HG02678 (cell line): ENCODE measurements at regions not wholly inside any gene's neighbourhood (a gene's known extent, or its start where the extent isn't known, plus 50 kb on each side); places are given as distances from the start of the nearest gene placed in this dataset.
"Not testable (repeated sequence)": the region's sequence is repeated elsewhere in the genome, so short reads cannot be mapped to it uniquely, and the experiment has no call there.

Experiments
- ATAC-seq: cut with Tn5 transposase; IDR thresholded peaks from one replicate; pipeline ENCODE4 v1.9.1; 2021; ENCODE audit warnings: mild to moderate bottlenecking, moderate library complexity; ENCODE audit not compliant: unreplicated experiment

- no peak for ATAC-seq
These were observed 897.7 kb downstream of the KCNA4 start for GRCh38 chr11:29119116-29119515.

DNA sequence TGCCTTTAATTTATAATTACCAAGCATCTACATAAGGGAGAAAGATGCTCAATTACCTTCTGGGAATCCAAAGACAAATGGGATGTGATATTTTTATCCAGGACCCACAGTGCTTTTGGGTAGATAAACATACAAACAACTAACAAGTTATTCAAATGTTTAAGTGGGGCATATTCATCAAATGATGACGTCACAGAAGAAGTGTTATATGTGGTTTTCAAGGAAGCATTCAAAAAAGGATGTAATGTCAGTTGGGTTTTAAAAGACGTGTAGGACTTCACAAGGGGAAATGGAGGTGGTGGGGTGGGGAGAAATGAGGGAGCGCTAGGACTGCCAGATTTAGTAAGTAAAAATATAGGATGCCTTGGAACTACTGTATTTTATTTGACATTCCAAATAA lies 915.9 kb downstream of the KCNA4 start:
- ATAC-seq = no peak

GRCh38 chr11:29095821-29096220 lies 921.0 kb downstream of the KCNA4 start:
- ATAC-seq = no peak

GRCh38 chr11:29093416-29094120 lies 923.3 kb downstream of the KCNA4 start:
- no peak for ATAC-seq

GRCh38 chr11:29087200-29087812 lies 929.5 kb downstream of the KCNA4 start:
- ATAC-seq = no peak

DNA sequence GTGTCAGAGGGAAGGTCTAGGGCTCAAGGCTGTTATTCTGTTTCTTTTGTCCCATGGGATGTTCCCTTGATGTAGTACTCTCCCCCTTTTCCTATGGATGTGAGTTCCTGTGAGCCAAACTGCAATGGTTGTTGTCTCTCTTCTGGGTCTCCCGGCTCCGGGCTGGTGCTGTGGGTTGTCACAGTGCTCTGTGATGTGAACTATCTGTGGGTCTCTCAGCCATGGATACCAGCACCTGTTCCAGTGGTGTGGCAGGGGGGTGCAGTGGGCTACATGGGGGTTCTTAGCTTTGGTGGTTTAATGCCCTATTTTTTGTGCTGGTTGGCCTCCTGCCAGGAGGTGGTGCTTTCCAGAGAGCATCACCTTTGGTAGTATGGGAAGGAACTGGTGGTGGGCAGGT lies 941.1 kb downstream of the KCNA4 start:
- no peak for ATAC-seq

- no peak for ATAC-seq
These were observed 953.0 kb downstream of the KCNA4 start for GRCh38 chr11:29063630-29064361.

DNA sequence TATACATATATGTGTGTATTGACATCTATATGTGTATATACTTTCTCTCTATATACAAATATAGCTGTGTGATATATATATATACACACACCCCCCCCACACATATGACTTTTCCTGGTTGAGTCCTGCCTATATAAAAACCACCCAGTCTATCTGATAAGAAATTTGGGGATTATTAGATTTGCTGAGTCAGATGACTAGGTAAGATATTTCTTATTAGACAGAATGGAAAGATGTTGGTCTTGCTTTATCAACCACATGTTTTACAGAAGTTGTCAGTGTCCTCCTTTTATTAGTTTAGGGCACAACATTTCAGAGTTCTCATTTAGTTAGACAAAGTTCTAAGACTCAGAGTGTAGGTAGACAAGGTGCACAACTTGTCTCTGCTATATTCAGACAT lies 953.3 kb downstream of the METTL15 start:
- no peak for ATAC-seq

GRCh38 chr11:29056487-29056886 lies 948.3 kb downstream of the METTL15 start:
- ATAC-seq = not testable (repeated sequence)

DNA sequence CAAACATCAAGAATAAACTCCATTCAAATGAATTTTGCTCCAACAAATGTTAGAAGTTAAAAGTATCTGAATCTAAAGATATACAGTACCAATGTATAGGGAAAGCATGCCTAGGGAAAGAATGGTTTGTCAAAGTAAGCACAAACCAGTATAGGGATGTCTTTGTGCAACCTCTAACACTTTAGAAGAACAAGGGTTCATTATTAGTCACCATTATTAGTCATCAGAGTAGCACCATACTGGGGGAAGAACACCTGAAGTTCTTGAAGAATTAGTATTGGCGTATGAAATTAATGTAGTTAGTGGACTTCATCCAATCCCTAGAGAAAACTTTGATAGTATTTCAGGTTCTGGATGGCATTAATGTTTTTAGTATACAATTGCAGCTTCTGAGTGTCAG lies 943.7 kb downstream of the METTL15 start:
- ATAC-seq = no peak

DNA sequence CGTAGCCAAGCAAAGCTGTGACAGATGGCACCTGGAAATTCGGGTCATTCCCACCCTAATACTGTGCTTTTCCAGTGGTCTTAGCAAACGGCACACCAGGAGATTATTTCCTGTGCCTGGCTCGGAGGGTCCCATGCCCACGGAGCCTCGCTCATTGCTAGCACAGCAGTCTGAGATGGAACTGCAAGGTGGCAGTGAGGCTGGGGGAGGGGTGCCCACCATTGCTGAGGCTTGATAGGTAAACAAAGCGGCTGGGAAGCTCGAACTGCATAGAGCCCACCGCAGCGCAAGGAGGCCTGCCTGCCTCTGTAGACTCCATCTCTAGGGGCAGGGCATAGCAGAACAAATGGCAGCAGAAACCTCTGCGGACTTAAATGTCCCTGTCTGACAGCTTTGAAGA lies 942.8 kb downstream of the METTL15 start:
- ATAC-seq = not testable (repeated sequence)

GRCh38 chr11:29040489-29040888 lies 932.3 kb downstream of the METTL15 start:
- ATAC-seq = no peak

DNA sequence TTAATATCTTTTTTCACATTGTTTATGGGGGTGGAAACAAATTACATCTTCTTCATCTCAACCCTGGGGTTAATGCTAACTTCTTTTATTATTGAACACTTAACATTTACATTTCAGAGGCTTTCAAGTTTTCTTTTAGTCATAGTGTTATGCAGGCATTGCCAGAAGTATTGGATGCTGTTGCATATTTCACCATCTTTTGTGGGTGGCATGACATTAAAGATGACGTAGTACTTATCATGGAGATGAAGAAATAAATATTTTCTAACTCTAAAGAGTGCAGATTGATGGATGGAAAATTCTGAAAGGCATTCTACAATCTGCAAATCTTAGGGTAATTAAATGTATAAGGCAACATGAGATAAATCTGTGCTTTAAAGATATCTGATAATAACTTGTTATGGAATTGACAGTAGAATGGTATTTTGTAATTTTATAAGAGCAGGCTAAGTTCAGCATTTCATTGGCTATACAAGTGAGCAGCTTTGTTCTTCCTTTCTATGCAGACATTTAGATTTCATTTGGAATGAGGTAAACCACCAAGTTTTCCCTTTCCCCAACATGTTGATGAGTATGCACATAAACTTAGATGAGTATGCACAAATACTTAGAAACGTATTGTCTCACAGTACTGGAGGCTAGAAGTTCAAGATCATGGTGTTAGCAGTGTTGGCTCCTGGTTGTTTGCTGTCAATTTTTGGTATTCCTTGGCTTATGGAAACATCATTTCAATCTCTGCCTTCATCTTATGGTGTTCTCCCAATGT lies 924.4 kb downstream of the METTL15 start:
- no peak for ATAC-seq

GRCh38 chr11:29029452-29029851 lies 921.3 kb downstream of the METTL15 start:
- no peak for ATAC-seq

- ATAC-seq = no peak
These were observed 919.2 kb downstream of the METTL15 start for GRCh38 chr11:29027436-29027835.

DNA sequence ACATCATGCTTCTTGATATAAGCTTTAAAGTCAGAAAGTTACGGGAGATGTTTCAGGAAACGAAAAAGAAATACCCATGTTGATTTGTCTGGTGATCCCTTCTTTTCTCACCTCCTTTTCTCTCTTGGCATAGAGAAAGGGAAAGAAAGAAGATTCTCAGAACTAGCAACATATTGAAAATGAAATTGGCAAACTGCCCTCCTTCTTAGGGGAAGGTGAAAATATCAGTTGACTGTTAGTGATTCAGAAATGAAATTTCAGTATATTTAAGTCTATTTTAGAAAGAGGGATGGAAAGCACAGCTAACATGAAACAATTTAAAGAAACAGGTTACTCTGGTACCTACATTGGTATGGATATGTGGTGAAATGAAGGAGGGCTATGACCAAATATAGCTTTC lies 918.1 kb downstream of the METTL15 start:
- ATAC-seq = no peak

GRCh38 chr11:29025001-29025400 lies 916.8 kb downstream of the METTL15 start:
- no peak for ATAC-seq

DNA sequence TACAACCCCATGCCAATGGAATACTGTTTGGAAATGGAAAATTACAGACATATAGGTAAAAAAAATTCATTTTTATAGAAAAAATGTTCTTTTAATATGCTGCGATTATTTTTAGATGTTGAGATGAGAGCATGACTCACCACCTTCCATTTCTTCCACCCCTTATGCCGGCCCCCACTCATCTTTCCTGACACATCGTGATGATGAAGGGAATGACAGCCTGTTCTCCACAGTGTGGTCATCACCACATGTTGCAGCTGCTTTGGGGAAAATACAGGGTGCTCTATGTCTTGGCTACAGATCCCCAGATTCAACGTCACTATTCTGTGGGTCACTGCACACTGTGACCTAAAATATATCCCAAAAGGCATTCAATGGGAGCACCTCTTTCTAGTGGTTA lies 916.2 kb downstream of the METTL15 start:
- ATAC-seq = no peak

- ATAC-seq = no peak
These were observed 915.6 kb downstream of the METTL15 start for GRCh38 chr11:29023761-29024160.

DNA sequence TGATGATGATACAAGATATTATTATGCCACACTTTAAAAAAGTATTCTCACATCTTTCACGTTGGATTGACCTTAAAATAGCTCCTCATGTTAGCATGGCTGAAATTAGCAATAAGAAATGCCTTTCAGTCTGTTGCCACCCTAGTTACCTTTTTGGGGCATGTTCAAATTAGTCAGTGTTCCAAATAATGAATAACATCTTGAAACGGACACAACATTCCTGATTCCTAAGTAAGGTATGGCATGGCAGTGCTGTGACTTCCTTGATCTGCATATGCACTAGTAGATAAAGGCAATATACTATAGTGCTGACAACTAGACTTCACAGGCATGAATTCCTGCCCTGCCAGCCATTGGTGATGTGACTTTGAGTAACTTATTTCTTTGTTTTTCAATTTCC lies 914.5 kb downstream of the METTL15 start:
- ATAC-seq = no peak

- ATAC-seq = no peak
These were observed 911.9 kb downstream of the METTL15 start for GRCh38 chr11:29019960-29020683.
